Mammary epithelial cell (primary cell): ENCODE measurements at regions not wholly inside any gene's neighbourhood (a gene's known extent, or its start where the extent isn't known, plus 50 kb on each side); places are given as distances from the start of the nearest gene placed in this dataset.

ENCODE experiments used
- CTCF ChIP-seq, 2 donors: IDR thresholded peaks in 1 of 2; conservative IDR thresholded peaks in 1 of 2; 2 replicates each; pipeline ENCODE4 v1.5.1; 2011 to 2012; ENCODE audit warnings: inconsistent platforms in 2 of 2, low read length in 2 of 2, mild to moderate bottlenecking in 2 of 2, control low read depth in 1 of 2, low read depth in 1 of 2; ENCODE audit not compliant: insufficient read depth in 1 of 2; ENCODE audit errors: extremely low read depth in 1 of 2
- EZH2 ChIP-seq: IDR thresholded peaks from 2 replicates; pipeline ENCODE4 v1.6.1; 2012; ENCODE audit warnings: low read length, inconsistent platforms, borderline replicate concordance

- TF ChIP-seq CTCF (conservative IDR thresholded peaks at IDR 0.05 in 1 of 2, IDR thresholded peaks at IDR 0.05 in 1 of 2; ENCODE audit: extremely low read depth in 1 of 2, insufficient read depth in 1 of 2, low read depth in 1 of 2, low read length in 2 of 2) (no peak), EZH2 (no peak)
Measured at GRCh38 chr18:78571063-78571785, 408.4 kb upstream of the SALL3 start.
